ENCODE measurements at regions not wholly inside any gene's neighbourhood (a gene's known extent, or its start where the extent isn't known, plus 50 kb on each side); places are given as distances from the start of the nearest gene placed in this dataset.

- no peak for TF ChIP-seq CTCF (IDR thresholded peaks at IDR 0.05)
- DNase-seq (ENCODE audit: low spot score) (no peak), ATAC-seq (ENCODE audit: low FRiP score) (no peak)
These were observed 621.2 kb downstream of the DNAJB9 start for GRCh38 chr7:109190766-109191398.

- ATAC-seq (ENCODE audit: low FRiP score) (no peak), DNase-seq (ENCODE audit: low spot score) (no peak)
- TF ChIP-seq CTCF (IDR thresholded peaks at IDR 0.05): no peak
These were observed 636.5 kb downstream of the DNAJB9 start for GRCh38 chr7:109206196-109206595.

GRCh38 chr7:109213081-109213480, 643.4 kb downstream of the DNAJB9 start:
- no peak for ATAC-seq (ENCODE audit: low FRiP score)

GRCh38 chr7:109215341-109215740, 645.7 kb downstream of the DNAJB9 start:
- ATAC-seq (ENCODE audit: low FRiP score) (no peak), DNase-seq (ENCODE audit: low spot score) (no peak)
- no peak for TF ChIP-seq CTCF (IDR thresholded peaks at IDR 0.05)

More at GRCh38 chr7:109213081-109213480, 643.4 kb downstream of the DNAJB9 start:
- no peak for DNase-seq (ENCODE audit: low spot score)
- TF ChIP-seq CTCF (IDR thresholded peaks at IDR 0.05): no peak

GRCh38 chr7:109224100-109224499, 654.4 kb downstream of the DNAJB9 start:
- DNase-seq (ENCODE audit: low spot score) (no peak), ATAC-seq (ENCODE audit: low FRiP score) (no peak)
- no peak for TF ChIP-seq CTCF (IDR thresholded peaks at IDR 0.05)

- ATAC-seq (ENCODE audit: low FRiP score) (no peak), DNase-seq (ENCODE audit: low spot score) (no peak)
- TF ChIP-seq CTCF (IDR thresholded peaks at IDR 0.05): no peak
These were observed 657.0 kb downstream of the DNAJB9 start for GRCh38 chr7:109226699-109227098.

GRCh38 chr7:109235316-109235715, 665.6 kb downstream of the DNAJB9 start:
- TF ChIP-seq CTCF (IDR thresholded peaks at IDR 0.05): no peak
- DNase-seq (ENCODE audit: low spot score) (no peak), ATAC-seq (ENCODE audit: low FRiP score) (no peak)
